NAMALWA (cell line): ENCODE measurements at regions not wholly inside any gene's neighbourhood (a gene's known extent, or its start where the extent isn't known, plus 50 kb on each side); places are given as distances from the start of the nearest gene placed in this dataset.
A peak's percentile ranks its signal among the peaks of the same experiment; 100 is the strongest.

ENCODE experiments used
- DNase-seq: peaks from one replicate; pipeline ENCODE4 v3.0.0-alpha.2; 2015; ENCODE audit warnings: low spot score

- no peak for DNase-seq
Measured at GRCh38 chr10:78981257-78981969, 87.4 kb upstream of the ZMIZ1 start.

- no peak for DNase-seq
Measured at GRCh38 chr10:78981970-78982281, 86.8 kb upstream of the ZMIZ1 start.

- DNase-seq: no peak
Measured at GRCh38 chr10:78982726-78983125, 86.0 kb upstream of the ZMIZ1 start.

- DNase-seq: no peak
Measured at GRCh38 chr10:78983608-78984007, 85.2 kb upstream of the ZMIZ1 start.

- DNase-seq: no peak
Measured at GRCh38 chr10:78985973-78986818, 82.6 kb upstream of the ZMIZ1 start.

GRCh38 chr10:78991187-78991586 is 77.6 kb upstream of the ZMIZ1 start:
- peak; percentile 10 for DNase-seq

GRCh38 chr10:78992333-78992732 is 76.4 kb upstream of the ZMIZ1 start:
- peak; percentile 54 for DNase-seq

- DNase-seq: no peak
Measured at GRCh38 chr10:78993261-78993945, 75.4 kb upstream of the ZMIZ1 start.

GRCh38 chr10:78995987-78996791 is 72.6 kb upstream of the ZMIZ1 start:
- DNase-seq: no peak

GRCh38 chr10:78996792-78997129 is 72.0 kb upstream of the ZMIZ1 start:
- no peak for DNase-seq

GRCh38 chr10:78997635-78998618 is 70.8 kb upstream of the ZMIZ1 start:
- DNase-seq: no peak

- no peak for DNase-seq
Measured at GRCh38 chr10:79001082-79001885, 67.5 kb upstream of the ZMIZ1 start.

- no peak for DNase-seq
Measured at GRCh38 chr10:79002336-79002735, 66.4 kb upstream of the ZMIZ1 start.

- DNase-seq: no peak
Measured at GRCh38 chr10:79003183-79004100, 65.3 kb upstream of the ZMIZ1 start.

- DNase-seq: no peak
Measured at GRCh38 chr10:79004311-79004710, 64.5 kb upstream of the ZMIZ1 start.

GRCh38 chr10:79005126-79005810 is 63.5 kb upstream of the ZMIZ1 start:
- no peak for DNase-seq

- no peak for DNase-seq
Measured at GRCh38 chr10:79007018-79007417, 61.7 kb upstream of the ZMIZ1 start.
